ENCODE measurements at regions not wholly inside any gene's neighbourhood (a gene's known extent, or its start where the extent isn't known, plus 50 kb on each side); places are given as distances from the start of the nearest gene placed in this dataset.

DNA sequence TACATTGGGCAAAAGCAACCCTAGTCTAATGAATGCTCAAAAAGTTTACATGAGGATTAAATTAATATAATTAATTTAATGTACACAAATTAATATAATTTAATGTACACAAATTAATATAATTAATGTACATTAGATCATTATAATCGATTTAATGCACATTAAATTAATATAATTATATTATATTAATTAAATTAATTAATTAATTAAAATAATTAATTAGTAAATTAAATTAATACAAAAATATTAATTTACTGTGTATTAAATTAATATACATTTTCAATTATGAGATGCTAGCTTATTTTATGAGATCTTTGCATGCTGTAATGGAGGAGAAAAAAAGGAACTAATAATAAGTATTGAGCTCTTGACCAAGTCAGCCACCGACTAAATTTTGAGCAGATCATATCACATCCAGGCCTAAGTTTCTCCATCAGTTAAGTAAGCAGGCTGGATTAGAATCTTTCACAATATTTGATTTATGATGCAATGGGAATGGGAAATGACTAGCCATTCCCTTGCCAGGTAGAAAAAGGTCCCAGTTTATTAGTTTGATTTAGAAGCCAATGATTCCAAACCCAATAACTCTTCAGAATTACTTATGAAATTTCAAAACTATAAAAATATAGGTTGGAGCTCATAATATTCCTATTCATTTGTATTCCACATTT lies 533.4 kb upstream of the GRIA1 start:
- TF ChIP-seq CTCF (IDR thresholded peaks at IDR 0.05 in 2 of 3, conservative IDR thresholded peaks at IDR 0.05 in 1 of 3; ENCODE audit: control insufficient read depth in 2 of 3, extremely low read depth in 1 of 3, insufficient read depth in 1 of 3, low read depth in 3 of 3, low read length in 3 of 3) (no peak), POLR2A (IDR thresholded peaks at IDR 0.05; ENCODE audit: low read depth, low read length) (no peak), MAX (IDR thresholded peaks at IDR 0.05; ENCODE audit: low read depth, low read length) (no peak), ZBTB33 (IDR thresholded peaks at IDR 0.05) (no peak), KDM1A (IDR thresholded peaks at IDR 0.05; ENCODE audit: borderline replicate concordance) (no peak), DPF2 (IDR thresholded peaks at IDR 0.05) (no peak), EZH2 (IDR thresholded peaks at IDR 0.05; ENCODE audit: borderline replicate concordance, control insufficient read depth, low read depth, low read length) (no peak), POLR2AphosphoS2 (IDR thresholded peaks at IDR 0.05; ENCODE audit: low read depth, low read length) (no peak), SIN3A (IDR thresholded peaks at IDR 0.05; ENCODE audit: low read depth, low read length) (no peak), SPI1 (IDR thresholded peaks at IDR 0.05; ENCODE audit: borderline replicate concordance, insufficient read depth, low read depth, low read length) (no peak), IRF3 (IDR thresholded peaks at IDR 0.05) (no peak), CHD2 (IDR thresholded peaks at IDR 0.05; ENCODE audit: borderline replicate concordance, low read depth, low read length) (no peak)
- TF ChIP-seq, protein P1, sequence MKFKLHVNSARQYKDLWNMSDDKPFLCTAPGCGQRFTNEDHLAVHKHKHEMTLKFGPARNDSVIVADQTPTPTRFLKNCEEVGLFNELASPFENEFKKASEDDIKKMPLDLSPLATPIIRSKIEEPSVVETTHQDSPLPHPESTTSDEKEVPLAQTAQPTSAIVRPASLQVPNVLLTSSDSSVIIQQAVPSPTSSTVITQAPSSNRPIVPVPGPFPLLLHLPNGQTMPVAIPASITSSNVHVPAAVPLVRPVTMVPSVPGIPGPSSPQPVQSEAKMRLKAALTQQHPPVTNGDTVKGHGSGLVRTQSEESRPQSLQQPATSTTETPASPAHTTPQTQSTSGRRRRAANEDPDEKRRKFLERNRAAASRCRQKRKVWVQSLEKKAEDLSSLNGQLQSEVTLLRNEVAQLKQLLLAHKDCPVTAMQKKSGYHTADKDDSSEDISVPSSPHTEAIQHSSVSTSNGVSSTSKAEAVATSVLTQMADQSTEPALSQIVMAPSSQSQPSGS (IDR thresholded peaks at IDR 0.05; ENCODE audit: low read length), result no peak
